K562 (cell line): ENCODE measurements at regions not wholly inside any gene's neighbourhood (a gene's known extent, or its start where the extent isn't known, plus 50 kb on each side); places are given as distances from the start of the nearest gene placed in this dataset.

Source experiments
- ATAC-seq: fragments of 200-7000 bp; cut with Tn5 transposase; 3 replicates; pipeline ENCODE4 v1.9.1; 2020; ENCODE audit warnings: moderate library complexity
- BruUV-seq: library from RNA; stranded (reverse); fragments of 400-500 nt; replicated peaks from 2 replicates; lab custom pipeline; 2021; lab: Mats Ljungman, UMichigan
- CTCF ChIA-PET: fragments of 300-600 bp; formaldehyde crosslinking; extraction: SDS; loops from one replicate; lab custom pipeline; 2021; ENCODE audit warnings: low intra/inter-chr PET ratio; lab: Yijun Ruan, JAX
- POLR2A ChIA-PET: fragments of 300-600, 350-650 bp; sonication (Branson Sonifier 250); formaldehyde crosslinking; extraction: SDS; loops from one replicate; lab custom pipeline; 2021; ENCODE audit warnings: antibody characterized with exemption, inconsistent platforms; lab: Yijun Ruan, JAX
- DNase-seq, 4 experiments: peaks; one replicate each; pipeline versions ENCODE4 v3.0.0 to v3.0.0-alpha.2; 2011 to 2018; ENCODE audit warnings: low spot score in 3 of 4, mixed read lengths in 3 of 4; ENCODE audit errors: extremely low read depth in 1 of 4
- FAIRE-seq: peaks from 2 replicates; lab custom pipeline; 2011; peaks lifted over from hg19 to GRCh38; lab: Jason Lieb, UNC
- H2AFZ ChIP-seq: 2 replicates; pipeline ENCODE4 v1.6.0; 2011; ENCODE audit warnings: low read depth, low read length, control low read depth, inconsistent platforms
- H3K27ac ChIP-seq: fragments of 200-600 bp; 3 replicates; pipeline ENCODE4 v1.8.0; 2011; ENCODE audit warnings: low read depth, mild to moderate bottlenecking, control low read depth, inconsistent platforms, low read length, moderate library complexity, mixed read lengths; ENCODE audit errors: extremely low read depth
- H3K27me3 ChIP-seq, 2 experiments: fragments of 300-600 bp in 1 of 2; 2 replicates in 1 of 2; 3 replicates in 1 of 2; pipeline versions ENCODE4 v1.6.0 to v1.8.0; 2011; ENCODE audit warnings: inconsistent platforms in 2 of 2, low read length in 2 of 2, mild to moderate bottlenecking in 1 of 2, mixed read lengths in 1 of 2, moderate library complexity in 1 of 2; ENCODE audit not compliant: control insufficient read depth in 2 of 2, insufficient read depth in 2 of 2
- H3K36me3 ChIP-seq: fragments of 300-600 bp; 3 replicates; pipeline ENCODE4 v1.8.0; 2011; ENCODE audit warnings: mild to moderate bottlenecking, low read length, inconsistent platforms; ENCODE audit not compliant: control insufficient read depth, insufficient read depth
- H3K4me1 ChIP-seq, 2 experiments: fragments of 200-600 bp in 1 of 2; replicated peaks in 1 of 2; 2 replicates in 1 of 2; 3 replicates in 1 of 2; pipeline versions ENCODE4 v1.5.1 to v1.8.0; 2011; ENCODE audit warnings: inconsistent platforms in 2 of 2, low read length in 2 of 2, mild to moderate bottlenecking in 1 of 2, mixed read lengths in 1 of 2, moderate library complexity in 1 of 2; ENCODE audit not compliant: control insufficient read depth in 2 of 2, insufficient read depth in 2 of 2
- H3K4me2 ChIP-seq: 2 replicates; pipeline ENCODE4 v1.6.1; 2011; ENCODE audit warnings: low read length, control low read depth, inconsistent platforms, mixed read lengths; ENCODE audit not compliant: insufficient read depth
- H3K4me3 ChIP-seq: fragments of 200-600 bp; sonication (generic), shearing (Covaris generic); 2 replicates; pipeline ENCODE4 v1.5.1; 2016; ENCODE audit warnings: control low read depth, inconsistent platforms
- H3K79me2 ChIP-seq: fragments of 200-600 bp; 3 replicates; pipeline ENCODE4 v1.8.0; 2011; ENCODE audit warnings: low read length, inconsistent platforms; ENCODE audit not compliant: control insufficient read depth, insufficient read depth
- H3K9ac ChIP-seq, 2 experiments: 2 replicates each; pipeline versions ENCODE4 v1.6.0 to v1.6.1; 2011; ENCODE audit warnings: low read depth in 2 of 2, low read length in 2 of 2, control low read depth in 1 of 2, inconsistent platforms in 1 of 2, mild to moderate bottlenecking in 1 of 2, mixed read lengths in 1 of 2; ENCODE audit not compliant: insufficient read depth in 1 of 2
- H3K9me1 ChIP-seq: one replicate; pipeline ENCODE4 v1.6.0; 2011; ENCODE audit warnings: inconsistent platforms, mild to moderate bottlenecking, low read length, moderate library complexity; ENCODE audit not compliant: control insufficient read depth, insufficient read depth
- H3K9me3 ChIP-seq: replicated peaks from 2 replicates; pipeline ENCODE4 v1.5.1; 2011; ENCODE audit warnings: low read depth, low read length, inconsistent platforms; ENCODE audit not compliant: control insufficient read depth, insufficient read depth
- H4K20me1 ChIP-seq: replicated peaks from 2 replicates; pipeline ENCODE4 v1.6.1; 2011; ENCODE audit warnings: low read length, inconsistent platforms, mixed read lengths; ENCODE audit not compliant: control insufficient read depth, insufficient read depth
- BCL6 ChIP-seq: fragments of 250-450 bp; sonication (Bioruptor Pico); IDR thresholded peaks from 2 replicates; pipeline ENCODE4 v1.4.0; 2020
- ELF4 ChIP-seq: fragments of 450-650 bp; formaldehyde crosslinking; IDR thresholded peaks from 2 replicates; pipeline ENCODE4 v1.4.0; 2022; ENCODE audit warnings: missing genetic modification characterization
- FOXA3 ChIP-seq, 2 experiments: fragments of 450-650 bp in 1 of 2; sonication (generic) in 1 of 2; formaldehyde crosslinking; IDR thresholded peaks in 1 of 2; conservative IDR thresholded peaks in 1 of 2; 2 replicates each; pipeline versions ENCODE4 v1.4.0 to v1.8.0; 2020 to 2022; ENCODE audit warnings: mild to moderate bottlenecking in 2 of 2, missing genetic modification reagents in 1 of 2
- PHF20 ChIP-seq: fragments of 450-650 bp; IDR thresholded peaks from 2 replicates; pipeline ENCODE4 v1.6.1; 2018; ENCODE audit not compliant: partially characterized antibody
- TEAD2 ChIP-seq: fragments of 450-650 bp; IDR thresholded peaks from 2 replicates; pipeline ENCODE4 v1.6.1; 2016; ENCODE audit warnings: missing genetic modification characterization, control low read depth, missing compliant biosample characterization
- THRAP3 ChIP-seq: fragments of 450-650 bp; IDR thresholded peaks from 2 replicates; pipeline ENCODE4 v1.6.1; 2016; ENCODE audit warnings: mild to moderate bottlenecking, inconsistent platforms, borderline replicate concordance
- XRCC5 ChIP-seq: fragments of 200-400 bp; formaldehyde crosslinking; IDR thresholded peaks from 2 replicates; pipeline ENCODE4 v1.6.1; 2017; ENCODE audit warnings: low read depth, mild to moderate bottlenecking, low read length
- YBX1 ChIP-seq: fragments of 450-650 bp; IDR thresholded peaks from 2 replicates; pipeline ENCODE4 v1.7.1; 2016; ENCODE audit warnings: mild to moderate bottlenecking
- ZNF165 ChIP-seq: fragments of 250-450 bp; sonication (Bioruptor Pico); IDR thresholded peaks from 2 replicates; pipeline ENCODE4 v1.4.0; 2020; ENCODE audit warnings: borderline replicate concordance
- ZNF316 ChIP-seq: fragments of 450-650 bp; IDR thresholded peaks from 2 replicates; pipeline ENCODE4 v1.6.1; 2016
- ZNF518B ChIP-seq: fragments of 250-450 bp; sonication (Bioruptor Pico); IDR thresholded peaks from 2 replicates; pipeline ENCODE4 v1.5.0; 2021; ENCODE audit warnings: mild to moderate bottlenecking, moderate library complexity
- WGBS: fragments of 100-300 bp; shearing (Covaris generic); methylation state at CpG from one replicate; pipeline ENCODE4 v1.1.6; 2016; ENCODE audit warnings: low coverage, mixed read lengths; ENCODE audit not compliant: insufficient coverage; ENCODE audit errors: missing lambda C conversion rate; 5-methylcytosine and 5-hydroxymethylcytosine counted together
- in situ Hi-C: fragments of 300-500 bp; cut with MboI; formaldehyde crosslinking; loops from 4 replicates; pipeline ENCODE4 v1.15.0; 2018; ENCODE audit warnings: inconsistent platforms, mixed read lengths
- intact Hi-C: fragments of 100-400 bp; cut with micrococcal nuclease; formaldehyde crosslinking; loops from 2 replicates; pipeline ENCODE4 v1.14.2; 2022

- TF ChIP-seq YBX1 (no peak), BCL6 (CRISPR knock-in tag) (no peak), FOXA3 (CRISPR knock-in tag; conservative IDR thresholded peaks at IDR 0.05 in 1 of 2, IDR thresholded peaks at IDR 0.05 in 1 of 2) (no peak), ZNF316 (no peak), TEAD2 (tag) (no peak), ZNF518B (CRISPR knock-in tag) (no peak), ELF4 (CRISPR knock-in tag) (no peak), THRAP3 (no peak), ZNF165 (CRISPR knock-in tag) (no peak), XRCC5 (no peak), PHF20 (no peak)
- no peaks in the 10 kb centered on the region for H3K27me3 ChIP-seq
- ATAC-seq = no peak
- no peak overlapping the region for H3K4me2 ChIP-seq
- H3K4me3 ChIP-seq = no peak overlapping the region
- H2AFZ ChIP-seq = no peak overlapping the region
- intact Hi-C loops = no loop called here
- H3K27ac ChIP-seq = no peak overlapping the region
- in situ Hi-C loops = no loop called here
- H4K20me1 ChIP-seq = no peaks in the 10 kb centered on the region
- no TSS peak for BruUV-seq
- DNase-seq = no peak
- H3K9me1 ChIP-seq = no peaks in the 10 kb centered on the region
- no peaks in the 10 kb centered on the region for H3K4me1 ChIP-seq
- FAIRE-seq = no peak
- ChIA-PET POLR2A (no interaction called here), CTCF (no interaction called here)
- no peaks in the 10 kb centered on the region for H3K9me3 ChIP-seq
- H3K36me3 ChIP-seq = no peaks in the 10 kb centered on the region
- WGBS = 0% methylated on average over 4 of the region's 4 CpGs
- H3K79me2 ChIP-seq = no peaks in the 10 kb centered on the region
- H3K9ac ChIP-seq = no peak overlapping the region
Observed at GRCh38 chr4:156710365-156711192, 261.0 kb downstream of the PDGFC start.
